ENCODE measurements at regions not wholly inside any gene's neighbourhood (a gene's known extent, or its start where the extent isn't known, plus 50 kb on each side); places are given as distances from the start of the nearest gene placed in this dataset.

DNA sequence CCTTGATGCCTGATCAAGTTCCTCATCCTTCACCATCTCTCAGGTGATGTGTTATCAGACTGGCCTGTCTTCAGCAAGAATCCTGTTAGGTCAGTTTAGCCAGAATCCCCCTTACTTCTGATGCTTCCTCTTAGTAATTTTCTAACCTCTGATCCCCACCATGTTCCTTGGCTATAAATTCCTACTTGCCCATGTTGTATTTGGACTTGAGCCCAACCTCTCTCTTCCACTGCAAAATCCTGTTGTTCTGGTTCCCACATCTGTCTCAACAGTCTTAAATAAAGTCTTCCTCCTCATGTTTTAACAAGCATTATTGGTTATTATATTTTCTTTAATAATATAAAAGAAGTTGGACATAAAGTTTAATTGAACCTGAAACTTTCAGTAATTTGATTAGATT lies 987.8 kb upstream of the USP15 start:
- TF ChIP-seq, protein P1, sequence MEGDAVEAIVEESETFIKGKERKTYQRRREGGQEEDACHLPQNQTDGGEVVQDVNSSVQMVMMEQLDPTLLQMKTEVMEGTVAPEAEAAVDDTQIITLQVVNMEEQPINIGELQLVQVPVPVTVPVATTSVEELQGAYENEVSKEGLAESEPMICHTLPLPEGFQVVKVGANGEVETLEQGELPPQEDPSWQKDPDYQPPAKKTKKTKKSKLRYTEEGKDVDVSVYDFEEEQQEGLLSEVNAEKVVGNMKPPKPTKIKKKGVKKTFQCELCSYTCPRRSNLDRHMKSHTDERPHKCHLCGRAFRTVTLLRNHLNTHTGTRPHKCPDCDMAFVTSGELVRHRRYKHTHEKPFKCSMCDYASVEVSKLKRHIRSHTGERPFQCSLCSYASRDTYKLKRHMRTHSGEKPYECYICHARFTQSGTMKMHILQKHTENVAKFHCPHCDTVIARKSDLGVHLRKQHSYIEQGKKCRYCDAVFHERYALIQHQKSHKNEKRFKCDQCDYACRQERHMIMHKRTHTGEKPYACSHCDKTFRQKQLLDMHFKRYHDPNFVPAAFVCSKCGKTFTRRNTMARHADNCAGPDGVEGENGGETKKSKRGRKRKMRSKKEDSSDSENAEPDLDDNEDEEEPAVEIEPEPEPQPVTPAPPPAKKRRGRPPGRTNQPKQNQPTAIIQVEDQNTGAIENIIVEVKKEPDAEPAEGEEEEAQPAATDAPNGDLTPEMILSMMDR (IDR thresholded peaks at IDR 0.05): no peak
- TF ChIP-seq POLR2A (IDR thresholded peaks at IDR 0.05) (no peak), POLR2AphosphoS5 (IDR thresholded peaks at IDR 0.05) (no peak)

All from breast epithelium (tissue), 3 donors.